Pancreas (tissue), 10 donors: ENCODE measurements at regions not wholly inside any gene's neighbourhood (a gene's known extent, or its start where the extent isn't known, plus 50 kb on each side); places are given as distances from the start of the nearest gene placed in this dataset.
A peak's percentile ranks its signal among the peaks of the same experiment; 100 is the strongest.

ENCODE experiments used
- ATAC-seq, 4 donors: fragments of 200-7000 bp; cut with Tn5 transposase; one replicate each; pipeline versions ENCODE4 v1.8.0 to v1.9.1; 2020; ENCODE audit warnings: mild to moderate bottlenecking in 4 of 4, moderate library complexity in 4 of 4
- DNase-seq, 6 donors: peaks; one replicate each; pipeline ENCODE4 v3.0.0-alpha.2; 2020
- FAIRE-seq: peaks from 2 replicates; lab custom pipeline; 2012; peaks lifted over from hg19 to GRCh38; lab: Jason Lieb, UNC
- H3K27ac ChIP-seq, 4 donors: fragments of 200-600 bp; sonication (generic); 1 replicate in 3 of 4; 2 replicates in 1 of 4; pipeline versions ENCODE4 v1.5.0 to v1.8.0; 2020
- H3K27me3 ChIP-seq, 4 donors: fragments of 200-600 bp; one replicate each; pipeline ENCODE4 v1.8.0; 2021
- H3K36me3 ChIP-seq, 3 donors: fragments of 200-600 bp; sonication (generic) in 1 of 3; one replicate each; pipeline versions ENCODE4 v1.5.0 to v1.8.0; 2020 to 2021
- H3K4me1 ChIP-seq, 3 donors: fragments of 200-600 bp; one replicate each; pipeline ENCODE4 v1.8.0; 2021
- H3K4me3 ChIP-seq, 4 donors: fragments of 200-600 bp; sonication (generic) in 2 of 4; one replicate each; pipeline versions ENCODE4 v1.5.0 to v1.8.0; 2020 to 2021
- H3K9me3 ChIP-seq, 4 donors: fragments of 200-600 bp; one replicate each; pipeline ENCODE4 v1.8.0; 2021
- WGBS, 2 donors: extraction: QIAGEN DNeasy Blood & Tissue Kit; methylation state at CpG; one replicate each; pipeline ENCODE4 v1.1.7; 2013; 5-methylcytosine and 5-hydroxymethylcytosine counted together
- intact Hi-C, 3 donors: fragments of 100-400 bp; cut with DNase I; formaldehyde crosslinking; loops; one replicate each; pipeline versions ENCODE4 v1.11.1 to v1.14.2; 2022
- TF ChIP-seq, protein P1 (sequence below), 4 donors: fragments of 200-600 bp; sonication (generic) in 3 of 4; IDR thresholded peaks; one replicate each; pipeline versions ENCODE4 v1.5.0 to v1.8.0; 2021; ENCODE audit warnings: antibody characterized with exemption in 4 of 4
- donor health status: healthy with polysubstance abuse.
- donor health status: DM: no; HTN: no; CAD: no; lungs with moderate emphysema.
- donor health status: DM: no; HTN: no; CAD: no.
- donor health status: control.
- donor health status: control.
- donor health status: Bipolar disorder and iron deficiency.
- donor health status: DM: yes; HTN: yes; CAD: no.
- donor health status: DM: no; HTN: no; CAD: no.
- donor health status: DM: no; HTN: no; CAD: no.
- donor health status: DM: yes; HTN: yes; CAD: no.

DNA sequence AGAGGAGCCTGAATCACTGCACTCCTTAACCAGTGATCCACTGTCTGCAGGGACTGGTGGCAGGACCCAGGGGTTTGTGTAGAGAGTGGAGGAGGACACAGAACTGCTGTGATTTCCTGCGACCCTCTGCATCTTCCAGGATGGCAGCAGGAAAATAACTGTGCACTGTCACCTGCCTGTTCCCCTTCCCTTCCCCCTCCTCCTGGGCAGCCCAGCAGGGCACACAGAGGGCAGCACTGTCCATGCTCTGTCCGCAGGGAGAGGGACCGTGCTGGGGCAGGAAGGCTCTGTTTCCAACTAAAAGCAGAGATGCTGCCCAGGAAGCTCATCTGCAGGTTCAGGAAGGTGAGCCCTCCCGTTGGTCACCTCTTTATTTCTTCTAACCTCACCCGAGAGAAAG lies 168.7 kb downstream of the ZBTB18 start:
- DNase-seq (no peak), FAIRE-seq (no peak), ATAC-seq (no peak)
- Histone ChIP-seq H3K9me3 (no peaks in the 10 kb centered on the region), H3K36me3 (no peaks in the 10 kb centered on the region), H3K27me3 (no peaks in the 10 kb centered on the region), H3K4me1 (no peaks in the 10 kb centered on the region), H3K27ac (no peak overlapping the region), H3K4me3 (no peak overlapping the region)
- intact Hi-C loops: no loop called here
- TF ChIP-seq, protein P1, sequence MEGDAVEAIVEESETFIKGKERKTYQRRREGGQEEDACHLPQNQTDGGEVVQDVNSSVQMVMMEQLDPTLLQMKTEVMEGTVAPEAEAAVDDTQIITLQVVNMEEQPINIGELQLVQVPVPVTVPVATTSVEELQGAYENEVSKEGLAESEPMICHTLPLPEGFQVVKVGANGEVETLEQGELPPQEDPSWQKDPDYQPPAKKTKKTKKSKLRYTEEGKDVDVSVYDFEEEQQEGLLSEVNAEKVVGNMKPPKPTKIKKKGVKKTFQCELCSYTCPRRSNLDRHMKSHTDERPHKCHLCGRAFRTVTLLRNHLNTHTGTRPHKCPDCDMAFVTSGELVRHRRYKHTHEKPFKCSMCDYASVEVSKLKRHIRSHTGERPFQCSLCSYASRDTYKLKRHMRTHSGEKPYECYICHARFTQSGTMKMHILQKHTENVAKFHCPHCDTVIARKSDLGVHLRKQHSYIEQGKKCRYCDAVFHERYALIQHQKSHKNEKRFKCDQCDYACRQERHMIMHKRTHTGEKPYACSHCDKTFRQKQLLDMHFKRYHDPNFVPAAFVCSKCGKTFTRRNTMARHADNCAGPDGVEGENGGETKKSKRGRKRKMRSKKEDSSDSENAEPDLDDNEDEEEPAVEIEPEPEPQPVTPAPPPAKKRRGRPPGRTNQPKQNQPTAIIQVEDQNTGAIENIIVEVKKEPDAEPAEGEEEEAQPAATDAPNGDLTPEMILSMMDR (IDR thresholded peaks at IDR 0.05): no peak
- WGBS, 2 donors: 56 to 72% methylated on average over 4 to 5 of the region's 5 CpGs

DNA sequence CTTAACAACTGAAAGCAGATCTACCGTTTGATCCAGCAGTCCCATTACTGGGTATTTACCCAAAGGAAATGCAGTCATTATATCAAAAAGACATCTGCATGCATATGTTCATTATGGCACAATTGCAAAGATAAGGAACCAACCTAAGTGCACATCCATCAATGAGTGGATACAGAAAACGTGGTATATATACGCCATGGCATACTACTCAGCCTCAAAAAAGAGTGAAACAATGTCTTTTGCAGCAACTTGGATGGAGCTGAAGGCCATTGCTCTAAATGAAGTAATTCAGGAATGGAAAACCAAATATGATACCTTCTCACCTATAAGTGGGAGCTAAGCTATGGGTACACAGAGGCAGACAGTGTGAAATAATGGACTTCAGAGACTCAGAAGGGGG lies 169.3 kb downstream of the ZBTB18 start:
- Histone ChIP-seq H3K27ac (no peak overlapping the region), H3K36me3 (no peaks in the 10 kb centered on the region), H3K4me1 (no peaks in the 10 kb centered on the region), H3K27me3 (no peaks in the 10 kb centered on the region), H3K4me3 (no peak overlapping the region), H3K9me3 (no peaks in the 10 kb centered on the region)
- DNase-seq (no peak), FAIRE-seq (no peak), ATAC-seq (no peak)
- WGBS, 2 donors: 60 to 61% methylated on average over 3 of the region's 3 CpGs
- TF ChIP-seq, protein P1 (IDR thresholded peaks at IDR 0.05): no peak
- intact Hi-C loops: no loop called here

DNA sequence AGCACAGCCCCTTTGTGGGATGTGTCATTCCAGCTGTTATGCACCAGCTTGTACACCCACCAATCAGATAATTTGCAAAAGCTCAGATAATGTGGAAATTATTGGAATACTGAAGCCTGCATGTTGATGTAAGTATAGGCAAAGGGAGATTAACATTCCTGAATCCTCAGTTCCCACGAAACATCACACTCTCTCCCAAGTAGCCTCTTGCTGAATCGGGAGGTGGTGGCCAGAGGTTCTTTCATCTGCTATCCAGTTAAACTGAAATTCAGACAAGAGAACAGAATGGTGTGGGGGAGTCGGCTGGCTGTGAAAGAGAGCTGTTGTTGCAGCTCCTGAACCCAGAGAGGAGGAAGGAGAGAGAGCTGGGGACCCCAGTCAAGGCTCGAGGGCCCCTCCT lies 170.9 kb downstream of the ZBTB18 start:
- TF ChIP-seq, protein P1 (IDR thresholded peaks at IDR 0.05): no peak
- H3K9me3 ChIP-seq: no peaks in the 10 kb centered on the region
- no peaks in the 10 kb centered on the region for H3K27me3 ChIP-seq
- no peaks in the 10 kb centered on the region for H3K4me1 ChIP-seq
- no peak for DNase-seq
- H3K4me3 ChIP-seq: no peak overlapping the region
- intact Hi-C loops: no loop called here
- no peaks in the 10 kb centered on the region for H3K36me3 ChIP-seq
- ATAC-seq: no peak
- no peak overlapping the region for H3K27ac ChIP-seq
- 36 to 39% methylated on average over 4 of the region's 4 CpGs for WGBS, 2 donors
- FAIRE-seq: no peak

DNA sequence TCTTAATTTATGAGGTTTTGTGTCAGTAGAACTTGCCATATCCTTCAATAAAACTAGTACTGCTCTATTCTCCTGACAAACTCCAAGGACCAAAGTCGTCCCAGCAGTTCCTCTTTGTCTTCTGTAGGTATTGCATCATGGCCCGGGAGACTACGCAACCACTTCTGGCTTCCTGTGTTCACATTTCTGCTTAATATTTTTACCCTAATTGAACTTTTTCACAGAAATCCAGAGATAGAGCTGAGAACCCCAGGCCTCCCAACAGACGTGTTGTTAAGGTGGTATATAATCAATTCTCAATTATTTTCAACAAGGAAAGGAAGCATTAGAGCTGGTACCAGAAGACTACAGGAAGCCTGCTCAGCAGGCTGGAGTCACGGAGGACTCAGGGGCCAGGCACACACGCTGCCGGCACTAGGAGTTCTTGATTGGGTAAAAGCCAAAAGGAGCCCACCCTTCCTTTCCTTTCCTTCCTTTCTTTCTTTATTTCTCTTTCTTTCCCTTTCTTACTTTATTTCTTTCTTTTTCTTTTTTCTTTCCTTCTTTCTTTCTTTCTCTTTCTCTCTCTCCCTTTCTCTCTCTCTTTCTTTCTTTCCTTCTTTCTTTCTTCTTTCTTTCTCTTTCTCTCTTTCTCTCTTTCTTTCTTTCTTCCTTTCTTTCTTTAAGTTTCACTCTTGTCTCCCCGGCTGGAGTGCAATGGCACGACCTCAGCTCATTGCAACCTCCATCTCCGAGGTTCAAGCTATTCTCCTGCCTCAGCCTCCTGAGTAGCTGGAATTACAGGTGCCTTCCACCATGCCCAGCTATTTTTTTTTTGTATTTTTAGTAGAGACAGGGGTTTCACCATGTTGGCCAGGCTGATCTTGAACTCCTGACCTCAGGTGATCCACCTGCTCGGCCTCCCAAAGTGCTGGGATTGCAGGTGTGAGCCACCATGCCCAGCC lies 173.7 kb downstream of the ZBTB18 start:
- H3K27ac ChIP-seq: no peak overlapping the region
- H3K4me3 ChIP-seq: no peak overlapping the region
- DNase-seq: peak in 1 of 6 donors; percentile 33
- H3K4me1 ChIP-seq: no peaks in the 10 kb centered on the region
- no peaks in the 10 kb centered on the region for H3K9me3 ChIP-seq
- H3K36me3 ChIP-seq: no peaks in the 10 kb centered on the region
- TF ChIP-seq, protein P1 (IDR thresholded peaks at IDR 0.05): no peak
- no peak for FAIRE-seq
- WGBS, 2 donors: 83 to 91% methylated on average over 11 of the region's 11 CpGs
- H3K27me3 ChIP-seq: no peaks in the 10 kb centered on the region
- ATAC-seq: peak in 2 of 4 donors; percentile 55 to 60
- intact Hi-C loops: no loop called here

DNA sequence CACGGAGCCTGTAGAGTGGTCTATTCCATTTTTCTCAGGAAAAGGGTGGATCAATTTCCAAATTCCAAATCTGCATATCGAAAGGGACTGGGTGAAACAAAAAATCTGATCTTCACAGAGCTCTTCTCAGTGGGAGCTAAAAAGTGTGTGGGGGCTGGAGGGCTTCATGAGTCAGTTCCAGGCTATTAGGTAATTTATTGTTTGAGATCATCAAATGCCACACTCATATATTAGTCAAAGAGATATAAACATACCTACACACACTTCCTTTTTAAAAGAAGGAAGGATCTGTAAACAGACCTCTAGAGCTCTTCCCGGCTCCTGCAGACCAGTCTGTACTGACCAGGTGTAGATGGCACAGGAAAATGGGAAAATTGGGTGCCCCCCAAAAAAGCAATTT lies 175.4 kb downstream of the ZBTB18 start:
- FAIRE-seq: no peak
- intact Hi-C loops: no loop called here
- no peaks in the 10 kb centered on the region for H3K4me1 ChIP-seq
- no peak for DNase-seq
- H3K27ac ChIP-seq: no peak overlapping the region
- H3K9me3 ChIP-seq: no peaks in the 10 kb centered on the region
- H3K27me3 ChIP-seq: no peaks in the 10 kb centered on the region
- TF ChIP-seq, protein P1 (IDR thresholded peaks at IDR 0.05): no peak
- H3K36me3 ChIP-seq: no peaks in the 10 kb centered on the region
- H3K4me3 ChIP-seq: no peak overlapping the region
- no peak for ATAC-seq
- 82 to 92% methylated on average over 3 of the region's 3 CpGs for WGBS, 2 donors
